ENCODE measurements at regions not wholly inside any gene's neighbourhood (a gene's known extent, or its start where the extent isn't known, plus 50 kb on each side); places are given as distances from the start of the nearest gene placed in this dataset.

DNA sequence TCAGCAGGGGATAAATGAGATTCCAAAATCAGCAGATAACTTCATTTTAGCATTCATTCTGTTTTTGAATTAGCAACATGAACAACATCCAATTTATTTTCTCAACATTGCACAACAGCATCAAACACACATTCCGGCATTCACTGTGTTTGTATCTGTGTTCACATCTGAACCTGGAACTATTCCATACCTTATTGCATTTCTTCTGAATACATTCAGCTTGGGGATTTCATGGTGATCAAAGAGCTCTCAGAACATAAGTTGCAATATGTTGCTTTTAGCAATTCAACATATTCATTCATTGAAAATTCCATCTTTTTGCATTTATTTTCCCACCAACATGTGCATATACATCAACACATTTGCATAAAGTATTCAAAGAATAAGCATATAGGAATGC is 1431.7 kb upstream of the PIK3C3 start:
- 94% methylated on average over 1 of the region's 1 CpG; no CpG with 5 or more reads in 1 of the 2 experiments for WGBS, 2 experiments (ENCODE audit: extremely low coverage in 1 of 2, insufficient coverage in 1 of 2, insufficient read length in 1 of 2, insufficient replicate concordance in 2 of 2, low coverage in 1 of 2, low lambda C conversion rate in 2 of 2, missing lambda C conversion rate in 1 of 2)

More for the DNA sequence above, 1431.7 kb upstream of the PIK3C3 start:
- ChIA-PET CTCF (ENCODE audit: partially characterized antibody) (no interaction called here), POLR2A (ENCODE audit: partially characterized antibody) (no interaction called here)
- Histone ChIP-seq H4K91ac (replicated peaks; ENCODE audit: insufficient read length, low read length) (no peak overlapping the region), H3K36me3 (ENCODE audit: control insufficient read depth in 2 of 4, insufficient read depth in 4 of 4, low read length in 3 of 4) (no peaks in the 10 kb centered on the region), H2AFZ (ENCODE audit: low read length) (no peak overlapping the region), H2BK15ac (ENCODE audit: low read length) (no peak overlapping the region), H4K20me1 (replicated peaks in 1 of 2; ENCODE audit: control insufficient read depth in 1 of 2, insufficient read depth in 2 of 2, low read length in 2 of 2) (no peaks in the 10 kb centered on the region), H3K4me3 (ENCODE audit: extremely low read depth in 1 of 4, insufficient read depth in 2 of 4, low read depth in 3 of 4, low read length in 4 of 4) (no peak overlapping the region), H3K9me3 (ENCODE audit: insufficient read depth in 2 of 2, low read depth in 1 of 2, low read length in 1 of 2) (no peaks in the 10 kb centered on the region), H3K4me2 (ENCODE audit: insufficient read depth in 1 of 2, low read depth in 2 of 2, low read length in 2 of 2) (no peak overlapping the region), H3K4me1 (replicated peaks in 1 of 4; ENCODE audit: control insufficient read depth in 3 of 4, insufficient read depth in 4 of 4, low read length in 3 of 4) (no peaks in the 10 kb centered on the region), H2BK5ac (ENCODE audit: low read depth, low read length) (no peak overlapping the region), H3K9ac (replicated peaks in 1 of 4; ENCODE audit: extremely low read depth in 1 of 4, low read depth in 3 of 4, low read length in 3 of 4) (no peak overlapping the region), H3K18ac (ENCODE audit: extremely low read depth, low read length) (no peak overlapping the region), H2BK120ac (replicated peaks; ENCODE audit: low read depth, low read length) (no peak overlapping the region), H3K56ac (replicated peaks; ENCODE audit: insufficient read length, low read depth, low read length) (no peak overlapping the region), H3K4ac (replicated peaks; ENCODE audit: insufficient read length, low read depth, low read length) (no peak overlapping the region), H3K23ac (ENCODE audit: insufficient read length) (no peak overlapping the region), H2BK12ac (ENCODE audit: low read depth, low read length) (no peak overlapping the region), H4K5ac (ENCODE audit: insufficient read length, low read depth, low read length) (no peak overlapping the region), H3K27ac (ENCODE audit: low read depth, low read length) (no peak overlapping the region), H2AK5ac (ENCODE audit: low read depth, low read length) (no peak overlapping the region), H3K79me1 (ENCODE audit: low read depth, low read length) (no peaks in the 10 kb centered on the region), H3K79me2 (ENCODE audit: control insufficient read depth in 1 of 2, insufficient read depth in 2 of 2, low read length in 2 of 2) (no peaks in the 10 kb centered on the region), H3K14ac (ENCODE audit: insufficient read length) (no peak overlapping the region), H3K23me2 (ENCODE audit: low read depth, low read length) (no peaks in the 10 kb centered on the region), H3K27me3 (replicated peaks in 1 of 4; ENCODE audit: control insufficient read depth in 3 of 4, extremely low read depth in 1 of 4, insufficient read depth in 3 of 4, low read length in 3 of 4) (no peaks in the 10 kb centered on the region), H4K8ac (ENCODE audit: extremely low read depth, insufficient read depth, low read length) (no peak overlapping the region), H2BK20ac (ENCODE audit: low read length) (no peak overlapping the region)
- DNase-seq (ENCODE audit: low read depth in 1 of 2, low spot score in 2 of 2) (no peak), FAIRE-seq (no peak)
- TF ChIP-seq CHD2 (IDR thresholded peaks at IDR 0.05; ENCODE audit: low read length) (no peak), GTF2F1 (IDR thresholded peaks at IDR 0.05; ENCODE audit: borderline replicate concordance, low read depth, low read length) (no peak)

All from H1 (cell line).